Panc1 (cell line): ENCODE measurements at regions not wholly inside any gene's neighbourhood (a gene's known extent, or its start where the extent isn't known, plus 50 kb on each side); places are given as distances from the start of the nearest gene placed in this dataset.

Experiments used
- ATAC-seq: fragments of 200-7000 bp; cut with Tn5 transposase; 2 replicates; pipeline ENCODE4 v1.9.1; 2020; ENCODE audit warnings: mild to moderate bottlenecking, moderate library complexity
- BruUV-seq: library from RNA; stranded (reverse); fragments of 400-500 nt; replicated peaks from 2 replicates; lab custom pipeline; 2021; lab: Mats Ljungman, UMichigan
- CTCF ChIA-PET: fragments of 300-600 bp; sonication (Branson Sonifier 250); formaldehyde crosslinking; loops from one replicate; lab custom pipeline; 2022; ENCODE audit warnings: antibody characterized with exemption; lab: Charles Lee
- POLR2A ChIA-PET: fragments of 300-600 bp; sonication (Branson Sonifier 250); formaldehyde crosslinking; loops from one replicate; lab custom pipeline; 2022; ENCODE audit warnings: antibody characterized with exemption; lab: Charles Lee
- DNase-seq: peaks from one replicate; pipeline ENCODE4 v3.0.0-alpha.2; 2010; ENCODE audit warnings: low read depth, low spot score
- H3K27ac ChIP-seq: 2 replicates; pipeline ENCODE4 v1.5.1; 2011; ENCODE audit warnings: mild to moderate bottlenecking, low read length, inconsistent platforms
- H3K27me3 ChIP-seq: fragments of 200-500 bp; sonication (Bioruptor generic); 2 replicates; pipeline ENCODE4 v1.6.0; 2014; ENCODE audit warnings: low read length, inconsistent platforms; ENCODE audit not compliant: control insufficient read depth, insufficient read depth
- H3K36me3 ChIP-seq: fragments of 200-500 bp; sonication (Bioruptor generic); 2 replicates; pipeline ENCODE4 v1.5.1; 2014; ENCODE audit warnings: inconsistent platforms, mild to moderate bottlenecking, low read length, moderate library complexity; ENCODE audit not compliant: control insufficient read depth, insufficient read depth
- H3K4me1 ChIP-seq: 2 replicates; pipeline ENCODE4 v1.5.1; 2011; ENCODE audit warnings: inconsistent platforms, mild to moderate bottlenecking, low read length, moderate library complexity; ENCODE audit not compliant: control insufficient read depth, insufficient read depth
- H3K4me3 ChIP-seq, 2 experiments: 2 replicates each; pipeline ENCODE4 v1.5.1; 2011 to 2012; ENCODE audit warnings: low read depth in 2 of 2, low read length in 2 of 2, mild to moderate bottlenecking in 2 of 2, inconsistent platforms in 1 of 2, moderate library complexity in 1 of 2
- H3K9me3 ChIP-seq: fragments of 200-500 bp; sonication (Bioruptor generic); 2 replicates; pipeline ENCODE4 v1.5.1; 2014; ENCODE audit warnings: low read depth, mild to moderate bottlenecking, inconsistent platforms, low read length, moderate library complexity; ENCODE audit not compliant: control insufficient read depth, insufficient read depth
- CTCF ChIP-seq: fragments of 450-650 bp; IDR thresholded peaks from 2 replicates; pipeline ENCODE4 v1.5.1; 2017; ENCODE audit warnings: mild to moderate bottlenecking
- POLR2AphosphoS5 ChIP-seq: IDR thresholded peaks from 2 replicates; pipeline ENCODE4 v1.6.1; 2012; ENCODE audit warnings: mild to moderate bottlenecking, low read depth, low read length, moderate library complexity
- REST ChIP-seq, 2 experiments: IDR thresholded peaks; 2 replicates each; pipeline ENCODE4 v1.6.1; 2011 to 2012; ENCODE audit warnings: low read depth in 2 of 2, control low read depth in 1 of 2, low read length in 1 of 2, mild to moderate bottlenecking in 1 of 2, moderate library complexity in 1 of 2; ENCODE audit not compliant: insufficient read depth in 1 of 2
- SIN3A ChIP-seq: IDR thresholded peaks from 2 replicates; pipeline ENCODE4 v1.6.1; 2012; ENCODE audit warnings: low read depth, mild to moderate bottlenecking, low read length, moderate library complexity, borderline replicate concordance; ENCODE audit not compliant: insufficient read depth
- TCF7L2 ChIP-seq: IDR thresholded peaks from 2 replicates; pipeline ENCODE4 v1.6.1; 2011; ENCODE audit warnings: mild to moderate bottlenecking, low read depth, low read length, inconsistent platforms
- in situ Hi-C: cut with HindIII; loops from 2 replicates; pipeline ENCODE4 v1.10.0; 2016; ENCODE audit warnings: low sequenced_read_pairs, low pct_unique_long_range_greater_than_20kb
- intact Hi-C: fragments of 100-400 bp; cut with micrococcal nuclease; formaldehyde crosslinking; loops from one replicate; pipeline ENCODE4 v1.10.0; 2022; ENCODE audit not compliant: unreplicated experiment

DNA sequence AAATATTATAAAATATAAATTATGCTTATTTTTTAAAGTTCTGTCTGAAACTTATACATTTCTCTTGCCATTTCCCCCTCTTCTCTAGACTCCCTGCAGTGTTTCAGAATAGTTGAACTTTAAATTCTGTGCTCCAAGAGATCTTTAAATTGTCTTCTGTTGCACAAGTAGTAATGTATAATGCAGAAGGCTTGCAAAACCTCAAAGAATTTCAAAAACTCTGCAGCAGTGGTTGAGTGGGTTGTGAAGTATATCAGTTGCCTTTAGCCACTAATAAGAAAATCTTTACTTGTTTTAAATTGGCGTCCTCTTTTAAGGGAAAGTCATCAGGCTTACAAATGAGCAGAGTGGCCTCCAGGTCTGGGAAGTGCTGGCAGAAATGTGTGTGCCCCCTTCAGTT, 1153.3 kb upstream of the PABPC4L start:
- H3K27ac ChIP-seq = no peak overlapping the region
- TF ChIP-seq TCF7L2 (no peak), REST (IDR thresholded peaks at IDR 0.05; ENCODE audit: insufficient read depth in 1 of 2, low read depth in 2 of 2, low read length in 1 of 2) (no peak), POLR2AphosphoS5 (no peak), CTCF (no peak), SIN3A (no peak)
- no peaks in the 10 kb centered on the region for H3K36me3 ChIP-seq
- ChIA-PET POLR2A (no interaction called here), CTCF (no interaction called here)
- ATAC-seq (no peak), DNase-seq (no peak)
- intact Hi-C loops (no loop called here), in situ Hi-C loops (no loop called here)
- H3K27me3 ChIP-seq = no peaks in the 10 kb centered on the region
- H3K4me1 ChIP-seq = no peaks in the 10 kb centered on the region
- no peaks in the 10 kb centered on the region for H3K9me3 ChIP-seq
- BruUV-seq = no TSS peak
- H3K4me3 ChIP-seq = no peak overlapping the region

DNA sequence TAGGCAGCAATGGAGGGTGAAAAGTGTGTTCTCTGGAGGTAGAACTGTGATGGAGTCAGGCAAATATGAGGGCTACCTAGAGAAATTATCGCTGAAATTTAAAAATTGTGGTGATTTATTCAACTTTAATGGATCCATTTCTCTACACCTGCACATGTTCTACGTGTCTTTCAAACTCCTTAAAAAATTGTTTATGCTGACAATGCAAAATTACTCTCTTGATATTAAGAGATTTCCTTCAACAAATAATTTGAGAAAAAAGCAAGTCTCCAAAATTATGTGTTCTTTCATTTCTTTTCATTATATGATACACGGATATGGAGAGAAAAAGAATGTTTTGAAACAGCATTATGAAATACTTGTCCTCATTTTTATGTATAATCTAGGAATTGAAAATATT, 1151.4 kb upstream of the PABPC4L start:
- no TSS peak for BruUV-seq
- Histone ChIP-seq H3K9me3 (no peaks in the 10 kb centered on the region), H3K27ac (no peak overlapping the region), H3K36me3 (no peaks in the 10 kb centered on the region), H3K4me1 (no peaks in the 10 kb centered on the region), H3K4me3 (no peak overlapping the region), H3K27me3 (no peaks in the 10 kb centered on the region)
- ChIA-PET CTCF (no interaction called here), POLR2A (no interaction called here)
- TF ChIP-seq CTCF (no peak), TCF7L2 (no peak), SIN3A (no peak), POLR2AphosphoS5 (no peak), REST (IDR thresholded peaks at IDR 0.05; ENCODE audit: insufficient read depth in 1 of 2, low read depth in 2 of 2, low read length in 1 of 2) (no peak)
- DNase-seq (no peak), ATAC-seq (no peak)
- intact Hi-C loops = no loop called here
- in situ Hi-C loops = no loop called here
